Ovary (tissue), 3 donors: ENCODE measurements at regions not wholly inside any gene's neighbourhood (a gene's known extent, or its start where the extent isn't known, plus 50 kb on each side); places are given as distances from the start of the nearest gene placed in this dataset.

ENCODE experiments used
- CTCF ChIP-seq, 3 donors: fragments of 450-650 bp in 2 of 3; fragments of 200-600 bp in 1 of 3; IDR thresholded peaks; one replicate each; pipeline versions ENCODE4 v1.5.1 to v1.8.0; 2016 to 2022; ENCODE audit warnings: antibody characterized with exemption in 3 of 3, mild to moderate bottlenecking in 1 of 3
- EP300 ChIP-seq: sonication (generic); formaldehyde crosslinking; IDR thresholded peaks from one replicate; pipeline ENCODE4 v1.6.1; 2017; ENCODE audit warnings: antibody characterized with exemption
- POLR2A ChIP-seq: fragments of 450-650 bp; IDR thresholded peaks from one replicate; pipeline ENCODE4 v1.6.1; 2017; ENCODE audit warnings: antibody characterized with exemption, mild to moderate bottlenecking, moderate library complexity
- donor health status: DM: no; HTN: no; CAD: no.

GRCh38 chr2:65804777-65805176, 372.4 kb upstream of the SPRED2 start:
- TF ChIP-seq POLR2A (no peak), EP300 (no peak), CTCF (IDR thresholded peaks at IDR 0.05) (no peak)
